ENCODE measurements at regions not wholly inside any gene's neighbourhood (a gene's known extent, or its start where the extent isn't known, plus 50 kb on each side); places are given as distances from the start of the nearest gene placed in this dataset.
"Not testable (repeated sequence)": the region's sequence is repeated elsewhere in the genome, so short reads cannot be mapped to it uniquely, and the experiment has no call there.

DNA sequence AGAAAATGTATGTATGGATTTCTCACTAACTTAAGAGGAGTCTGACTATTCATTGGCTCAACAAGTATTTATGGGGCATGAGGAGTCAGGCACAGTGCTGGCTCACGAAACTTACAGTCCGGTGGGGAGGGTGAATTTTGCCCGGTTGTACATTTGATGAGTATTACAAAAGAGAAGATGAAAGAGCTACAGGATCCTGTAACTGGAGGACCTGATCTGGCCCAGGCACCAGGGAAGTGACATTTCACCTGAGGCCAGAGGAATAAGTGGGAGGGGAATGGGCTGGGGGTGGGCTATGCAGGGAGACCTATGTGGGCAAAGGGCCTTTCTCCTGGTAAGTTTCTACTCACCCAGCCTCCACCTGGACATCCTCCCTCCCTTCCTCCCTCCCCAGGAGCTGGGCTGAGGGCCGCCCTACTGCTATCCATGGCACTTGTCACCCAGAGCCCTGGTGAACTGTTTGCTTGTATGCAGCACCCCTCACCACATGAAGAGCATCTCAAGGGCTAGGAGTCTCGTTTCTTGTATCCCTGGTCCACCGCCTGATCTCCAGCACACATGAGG lies 101.1 kb upstream of the ZNF438 start:
- Histone ChIP-seq H3K4me1 (ENCODE audit: insufficient read depth, low read length) (peaks cover 16% of the 10 kb centered on the region), H3K36me3 (ENCODE audit: insufficient read depth, low read length) (no peaks in the 10 kb centered on the region), H3K9ac (ENCODE audit: low read depth, low read length) (peak overlapping the region; percentile 69; the same call in 1 of the 2 replicates), H3K9me3 (ENCODE audit: control insufficient read depth, insufficient read depth, low read length) (no peaks in the 10 kb centered on the region)

DNA sequence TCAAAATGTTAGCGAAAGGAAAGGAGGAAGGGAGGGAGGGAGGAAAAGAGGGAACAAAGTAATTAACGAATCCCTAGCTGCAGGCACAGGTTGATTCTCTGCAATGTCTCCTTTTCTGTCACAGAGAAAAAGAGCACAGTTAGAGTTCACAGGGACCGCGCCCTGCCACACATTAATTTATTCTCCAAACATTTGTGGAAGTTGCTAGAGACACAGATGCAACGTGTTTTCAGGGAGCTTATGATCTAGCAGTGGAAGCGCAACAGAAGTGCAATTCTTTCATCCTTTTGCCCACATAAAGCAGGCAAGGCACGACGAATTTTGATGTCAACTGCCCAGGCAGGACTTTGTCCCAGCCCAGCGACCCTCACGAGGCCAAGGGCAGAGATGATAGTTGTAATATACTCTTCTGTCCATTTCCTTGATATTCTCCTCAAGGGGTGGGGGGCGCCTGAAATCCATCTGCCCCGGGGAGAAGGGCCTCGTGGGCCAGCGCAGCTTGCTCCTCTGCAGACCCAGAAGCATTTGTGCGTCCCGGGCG lies 101.7 kb upstream of the ZNF438 start:
- H3K9ac ChIP-seq (ENCODE audit: low read depth, low read length) = peak overlapping the region; percentile 69
- no peaks in the 10 kb centered on the region for H3K9me3 ChIP-seq (ENCODE audit: control insufficient read depth, insufficient read depth, low read length)
- no peaks in the 10 kb centered on the region for H3K36me3 ChIP-seq (ENCODE audit: insufficient read depth, low read length)
- peaks cover 16% of the 10 kb centered on the region for H3K4me1 ChIP-seq (ENCODE audit: insufficient read depth, low read length)

DNA sequence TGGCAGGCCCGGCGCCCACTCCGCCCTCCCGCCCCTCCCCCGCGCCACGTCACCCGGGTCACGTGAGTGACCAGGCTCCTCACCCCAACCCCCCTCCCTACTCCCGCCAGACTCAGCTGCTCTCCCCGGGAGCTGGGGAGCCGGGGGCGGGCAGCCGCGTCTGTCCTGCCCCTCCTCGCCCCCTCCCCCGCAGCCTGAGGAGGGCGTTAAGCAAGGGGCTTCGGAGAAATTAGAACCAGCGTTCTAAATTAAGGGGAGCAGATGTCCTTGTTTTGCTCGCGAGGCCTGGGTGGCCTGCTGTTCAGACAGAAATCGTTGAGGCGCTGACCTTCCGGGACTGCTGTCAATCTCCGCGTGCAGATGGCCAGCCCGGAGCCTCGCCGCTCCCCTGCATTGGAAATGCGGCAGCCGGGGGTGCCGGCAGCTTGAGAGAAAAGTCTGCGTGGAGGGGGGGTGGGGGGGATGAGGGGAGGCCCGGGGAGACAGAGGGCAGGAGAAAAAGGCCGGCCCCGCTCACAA lies 102.2 kb upstream of the ZNF438 start:
- Histone ChIP-seq H3K36me3 (ENCODE audit: insufficient read depth, low read length) (no peaks in the 10 kb centered on the region), H3K4me1 (ENCODE audit: insufficient read depth, low read length) (peaks cover 16% of the 10 kb centered on the region), H3K9me3 (ENCODE audit: control insufficient read depth, insufficient read depth, low read length) (no peaks in the 10 kb centered on the region), H3K9ac (ENCODE audit: low read depth, low read length) (peak overlapping the region; percentile 69)

- Histone ChIP-seq H3K9me3 (ENCODE audit: control insufficient read depth, insufficient read depth, low read length) (no peaks in the 10 kb centered on the region), H3K9ac (ENCODE audit: low read depth, low read length) (peak overlapping the region; percentile 69), H3K36me3 (ENCODE audit: insufficient read depth, low read length) (no peaks in the 10 kb centered on the region), H3K4me1 (ENCODE audit: insufficient read depth, low read length) (peaks cover 16% of the 10 kb centered on the region)
Observed at GRCh38 chr10:31134311-31134952, 102.8 kb upstream of the ZNF438 start.

GRCh38 chr10:31135171-31135570 lies 103.5 kb upstream of the ZNF438 start:
- H3K9ac ChIP-seq (ENCODE audit: low read depth, low read length) = peak overlapping the region; percentile 69; the same call in 1 of the 2 replicates

DNA sequence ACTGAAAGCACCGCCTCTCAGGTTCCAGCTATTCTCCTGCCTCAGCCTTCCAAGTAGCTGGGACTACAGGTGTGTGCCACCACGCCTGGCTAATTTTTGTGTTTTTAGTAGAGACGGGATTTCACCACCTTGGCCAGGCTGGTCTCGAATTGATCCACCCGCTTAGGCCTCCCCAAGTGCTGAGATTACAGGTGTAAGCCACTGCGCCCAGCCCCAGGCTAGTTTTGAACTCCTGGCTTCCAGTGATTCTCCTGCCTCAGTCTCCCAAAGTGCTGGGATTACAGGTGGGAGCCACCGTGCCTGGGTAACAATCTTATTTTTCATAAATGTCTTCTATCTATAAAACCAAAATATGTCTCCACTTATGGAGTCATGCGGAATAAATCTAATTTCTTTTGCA lies 104.1 kb upstream of the ZNF438 start:
- not testable (repeated sequence) for H3K9ac ChIP-seq (ENCODE audit: low read depth, low read length); H3K9me3 ChIP-seq (ENCODE audit: control insufficient read depth, insufficient read depth, low read length); H3K36me3 ChIP-seq (ENCODE audit: insufficient read depth, low read length)
- H3K4me1 ChIP-seq (ENCODE audit: insufficient read depth, low read length) = peaks cover 16% of the 10 kb centered on the region

More at GRCh38 chr10:31135171-31135570, 103.5 kb upstream of the ZNF438 start:
- peaks cover 16% of the 10 kb centered on the region for H3K4me1 ChIP-seq (ENCODE audit: insufficient read depth, low read length)
- no peaks in the 10 kb centered on the region for H3K9me3 ChIP-seq (ENCODE audit: control insufficient read depth, insufficient read depth, low read length)
- H3K36me3 ChIP-seq (ENCODE audit: insufficient read depth, low read length) = no peaks in the 10 kb centered on the region

DNA sequence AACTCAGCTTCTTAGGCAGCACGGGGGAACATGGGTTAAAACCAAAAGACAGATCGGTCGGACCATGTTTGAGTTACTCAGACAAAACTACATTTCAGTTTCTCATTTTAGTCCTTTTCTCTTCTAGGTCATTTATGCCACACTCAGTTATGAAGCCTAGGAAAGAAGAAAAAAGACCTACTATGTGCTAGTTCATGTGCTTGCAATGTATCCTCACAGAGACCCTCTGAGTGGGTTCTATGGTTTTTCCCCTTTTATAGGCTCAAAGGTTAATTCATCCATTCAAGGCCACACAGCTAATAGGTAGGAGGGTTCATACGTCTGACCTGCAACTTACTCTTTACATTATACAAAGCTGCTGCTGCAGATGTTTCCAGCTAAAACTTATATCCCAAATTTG lies 104.7 kb upstream of the ZNF438 start:
- Histone ChIP-seq H3K36me3 (ENCODE audit: insufficient read depth, low read length) (no peaks in the 10 kb centered on the region), H3K9ac (ENCODE audit: low read depth, low read length) (no peak overlapping the region), H3K4me1 (ENCODE audit: insufficient read depth, low read length) (peaks cover 16% of the 10 kb centered on the region), H3K9me3 (ENCODE audit: control insufficient read depth, insufficient read depth, low read length) (no peaks in the 10 kb centered on the region)

GRCh38 chr10:31136930-31137885 lies 105.5 kb upstream of the ZNF438 start:
- H3K9me3 ChIP-seq (ENCODE audit: control insufficient read depth, insufficient read depth, low read length) = no peaks in the 10 kb centered on the region
- no peaks in the 10 kb centered on the region for H3K36me3 ChIP-seq (ENCODE audit: insufficient read depth, low read length)
- no peak overlapping the region for H3K9ac ChIP-seq (ENCODE audit: low read depth, low read length)
- H3K4me1 ChIP-seq (ENCODE audit: insufficient read depth, low read length) = peaks cover 16% of the 10 kb centered on the region

DNA sequence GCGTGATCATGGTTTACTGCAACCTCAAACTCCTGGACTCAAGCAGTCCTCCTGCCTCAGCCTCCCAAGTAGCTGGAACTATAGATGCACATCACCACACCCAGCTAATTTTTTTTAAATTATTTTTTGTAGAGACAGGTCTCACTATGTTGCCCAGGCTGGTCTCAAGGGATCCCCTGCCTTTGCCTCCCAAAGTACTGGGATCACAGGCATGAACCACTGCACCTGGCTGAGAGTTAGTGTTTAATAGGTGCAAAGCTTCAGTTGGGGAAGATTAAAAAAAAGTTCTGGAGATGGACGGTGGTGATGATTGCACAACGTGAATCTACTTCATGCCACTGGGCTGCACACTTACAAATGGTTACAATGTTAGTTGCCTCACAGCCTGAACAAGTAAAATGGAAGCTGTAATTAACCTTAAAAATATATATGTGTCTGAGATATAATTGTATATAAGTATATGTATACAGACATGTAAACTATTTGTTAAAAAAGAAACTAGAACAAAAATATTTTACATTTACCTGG lies 106.4 kb upstream of the ZNF438 start:
- Histone ChIP-seq H3K9ac (ENCODE audit: low read depth, low read length) (no peak overlapping the region), H3K4me1 (ENCODE audit: insufficient read depth, low read length) (peaks cover 13% of the 10 kb centered on the region), H3K36me3 (ENCODE audit: insufficient read depth, low read length) (no peaks in the 10 kb centered on the region), H3K9me3 (ENCODE audit: control insufficient read depth, insufficient read depth, low read length) (no peaks in the 10 kb centered on the region)

DNA sequence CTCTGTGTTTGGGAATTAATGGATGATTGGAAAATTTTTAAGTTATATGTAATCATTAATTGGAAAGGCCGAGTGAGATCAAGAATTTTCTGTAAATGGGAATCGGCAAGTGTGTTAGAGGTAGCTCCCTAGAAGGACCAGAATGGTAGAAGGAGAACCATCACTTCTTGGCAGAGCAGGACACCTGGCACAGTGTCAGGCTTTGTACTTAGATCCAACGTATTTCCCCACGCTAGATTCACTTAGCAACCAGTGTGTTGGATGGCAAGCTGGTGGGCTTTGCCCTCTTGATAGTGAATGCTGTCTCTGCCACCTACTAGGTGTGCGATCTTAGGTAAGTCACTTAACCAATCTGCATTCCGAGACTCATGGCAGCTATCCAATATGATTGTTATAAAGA lies 107.8 kb upstream of the ZNF438 start:
- no peaks in the 10 kb centered on the region for H3K9me3 ChIP-seq (ENCODE audit: control insufficient read depth, insufficient read depth, low read length)
- H3K36me3 ChIP-seq (ENCODE audit: insufficient read depth, low read length) = no peaks in the 10 kb centered on the region
- peaks cover 9% of the 10 kb centered on the region; the same call in 1 of the 2 replicates for H3K4me1 ChIP-seq (ENCODE audit: insufficient read depth, low read length)
- no peak overlapping the region for H3K9ac ChIP-seq (ENCODE audit: low read depth, low read length)

- H3K9me3 ChIP-seq (ENCODE audit: control insufficient read depth, insufficient read depth, low read length) = no peaks in the 10 kb centered on the region
- no peak overlapping the region for H3K9ac ChIP-seq (ENCODE audit: low read depth, low read length)
- H3K36me3 ChIP-seq (ENCODE audit: insufficient read depth, low read length) = no peaks in the 10 kb centered on the region
- no peaks in the 10 kb centered on the region for H3K4me1 ChIP-seq (ENCODE audit: insufficient read depth, low read length)
Observed at GRCh38 chr10:31140716-31141115, 109.1 kb upstream of the ZNF438 start.

DNA sequence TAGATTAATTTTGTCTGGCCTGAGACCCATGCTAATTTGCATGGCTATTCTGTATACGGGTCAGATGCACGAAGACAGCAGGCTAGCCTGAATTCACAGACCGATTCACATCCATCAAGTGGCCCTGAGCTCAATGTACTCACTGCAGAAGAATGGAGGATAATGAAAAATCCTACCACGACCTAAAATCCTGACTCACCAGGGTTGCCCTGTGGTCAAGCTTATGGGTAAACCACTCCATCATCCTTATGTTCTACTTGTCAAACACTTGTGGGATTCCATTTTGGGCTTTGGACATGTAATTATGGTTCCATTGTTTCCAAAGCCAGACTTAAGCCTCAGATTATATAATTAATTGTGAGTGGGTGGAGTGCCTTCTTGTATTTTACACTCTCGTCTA lies 110.4 kb upstream of the ZNF438 start:
- Histone ChIP-seq H3K4me1 (ENCODE audit: insufficient read depth, low read length) (peaks cover 11% of the 10 kb centered on the region; the same call in 1 of the 2 replicates), H3K36me3 (ENCODE audit: insufficient read depth, low read length) (no peaks in the 10 kb centered on the region), H3K9ac (ENCODE audit: low read depth, low read length) (no peak overlapping the region), H3K9me3 (ENCODE audit: control insufficient read depth, insufficient read depth, low read length) (no peaks in the 10 kb centered on the region)

DNA sequence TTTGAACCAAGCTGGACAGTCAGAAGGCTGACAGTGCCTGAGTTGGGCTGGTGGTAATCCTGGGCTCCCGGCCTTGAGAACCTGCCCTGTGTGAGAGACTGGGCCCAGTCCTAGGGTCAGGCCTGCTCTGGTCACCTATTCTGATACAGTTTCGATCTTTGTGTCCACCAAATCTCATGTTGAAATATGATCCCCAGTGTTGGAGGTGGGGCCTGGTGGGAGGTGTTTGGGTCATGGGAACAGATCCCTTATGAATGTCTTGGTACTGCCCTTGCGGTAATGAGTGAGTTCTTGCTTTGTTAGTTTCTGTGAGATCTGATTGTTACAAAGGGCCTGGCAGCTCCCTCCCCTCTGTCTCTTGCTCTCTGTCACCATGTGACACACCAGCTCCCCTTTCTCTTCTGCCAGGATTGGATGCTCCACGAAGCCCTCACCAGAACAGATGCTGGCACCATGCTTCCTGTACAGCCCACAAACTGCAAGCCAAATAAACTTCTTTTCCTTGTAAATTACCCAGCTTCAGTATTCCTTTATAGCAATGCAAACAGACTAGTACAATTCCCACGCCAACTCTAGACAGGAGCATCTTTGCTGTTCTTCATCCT lies 111.8 kb upstream of the ZNF438 start:
- H3K36me3 ChIP-seq (ENCODE audit: insufficient read depth, low read length) = no peaks in the 10 kb centered on the region
- H3K4me1 ChIP-seq (ENCODE audit: insufficient read depth, low read length) = peaks cover 13% of the 10 kb centered on the region; the same call in 1 of the 2 replicates
- H3K9ac ChIP-seq (ENCODE audit: low read depth, low read length) = no peak overlapping the region
- H3K9me3 ChIP-seq (ENCODE audit: control insufficient read depth, insufficient read depth, low read length) = no peaks in the 10 kb centered on the region

GRCh38 chr10:31145986-31146385 lies 114.3 kb upstream of the ZNF438 start:
- Histone ChIP-seq H3K9me3 (ENCODE audit: control insufficient read depth, insufficient read depth, low read length) (no peaks in the 10 kb centered on the region), H3K4me1 (ENCODE audit: insufficient read depth, low read length) (peaks cover 13% of the 10 kb centered on the region; the same call in 1 of the 2 replicates), H3K36me3 (ENCODE audit: insufficient read depth, low read length) (no peaks in the 10 kb centered on the region), H3K9ac (ENCODE audit: low read depth, low read length) (no peak overlapping the region)

All from ES-I3 (cell line).